ENCODE measurements at regions not wholly inside any gene's neighbourhood (a gene's known extent, or its start where the extent isn't known, plus 50 kb on each side); places are given as distances from the start of the nearest gene placed in this dataset.

GRCh38 chr14:84247693-84248092 lies 1282.3 kb upstream of the FLRT2 start:
- Histone ChIP-seq H3K4me3 (ENCODE audit: low read length) (no peak overlapping the region), H3K9me3 (replicated peaks; ENCODE audit: low read length) (no peaks in the 10 kb centered on the region), H3K4me1 (ENCODE audit: control insufficient read depth, insufficient read depth, low read length) (no peaks in the 10 kb centered on the region), H3K4me2 (ENCODE audit: low read length) (no peak overlapping the region), H3K36me3 (ENCODE audit: insufficient read depth, low read length) (no peaks in the 10 kb centered on the region), H3K9ac (ENCODE audit: low read depth, low read length) (no peak overlapping the region), H3K27me3 (ENCODE audit: control insufficient read depth, insufficient read depth, low read length) (no peaks in the 10 kb centered on the region)

DNA sequence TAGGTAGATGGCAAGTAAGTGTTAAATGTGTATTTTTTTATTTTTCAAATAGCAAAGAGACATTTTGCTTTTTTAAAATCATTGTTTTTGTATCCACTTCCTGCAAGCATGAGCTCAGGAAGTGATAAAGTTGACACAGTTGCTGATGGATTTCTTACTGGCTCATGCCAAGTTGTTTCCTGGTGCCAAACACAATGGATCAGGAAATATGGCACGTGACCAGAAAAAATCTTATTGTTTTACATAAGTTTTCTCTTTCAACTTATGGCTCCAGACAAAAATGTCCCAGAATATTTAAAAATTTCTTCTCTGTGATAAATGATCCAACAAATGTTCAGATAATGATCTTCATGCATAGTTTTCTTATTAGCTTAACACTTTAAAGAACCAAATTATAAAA lies 1279.1 kb upstream of the FLRT2 start:
- no peak overlapping the region for H3K4me2 ChIP-seq (ENCODE audit: low read length)
- no peaks in the 10 kb centered on the region for H3K27me3 ChIP-seq (ENCODE audit: control insufficient read depth, insufficient read depth, low read length)
- no peak overlapping the region for H3K4me3 ChIP-seq (ENCODE audit: low read length)
- H3K9me3 ChIP-seq (replicated peaks; ENCODE audit: low read length), result no peaks in the 10 kb centered on the region
- H3K36me3 ChIP-seq (ENCODE audit: insufficient read depth, low read length), result no peaks in the 10 kb centered on the region
- H3K9ac ChIP-seq (ENCODE audit: low read depth, low read length), result no peak overlapping the region
- no peaks in the 10 kb centered on the region for H3K4me1 ChIP-seq (ENCODE audit: control insufficient read depth, insufficient read depth, low read length)

GRCh38 chr14:84251411-84252115 lies 1278.4 kb upstream of the FLRT2 start:
- H3K4me3 ChIP-seq (ENCODE audit: low read length), result no peak overlapping the region
- H3K9ac ChIP-seq (ENCODE audit: low read depth, low read length), result no peak overlapping the region
- H3K4me1 ChIP-seq (ENCODE audit: control insufficient read depth, insufficient read depth, low read length), result no peaks in the 10 kb centered on the region
- H3K4me2 ChIP-seq (ENCODE audit: low read length), result no peak overlapping the region
- no peaks in the 10 kb centered on the region for H3K27me3 ChIP-seq (ENCODE audit: control insufficient read depth, insufficient read depth, low read length)
- no peaks in the 10 kb centered on the region for H3K36me3 ChIP-seq (ENCODE audit: insufficient read depth, low read length)
- no peaks in the 10 kb centered on the region for H3K9me3 ChIP-seq (replicated peaks; ENCODE audit: low read length)

GRCh38 chr14:84252706-84253105 lies 1277.2 kb upstream of the FLRT2 start:
- no peak overlapping the region for H3K4me2 ChIP-seq (ENCODE audit: low read length)
- no peak overlapping the region for H3K9ac ChIP-seq (ENCODE audit: low read depth, low read length)
- no peaks in the 10 kb centered on the region for H3K4me1 ChIP-seq (ENCODE audit: control insufficient read depth, insufficient read depth, low read length)
- H3K36me3 ChIP-seq (ENCODE audit: insufficient read depth, low read length), result no peaks in the 10 kb centered on the region
- no peaks in the 10 kb centered on the region for H3K27me3 ChIP-seq (ENCODE audit: control insufficient read depth, insufficient read depth, low read length)
- H3K4me3 ChIP-seq (ENCODE audit: low read length), result no peak overlapping the region
- H3K9me3 ChIP-seq (replicated peaks; ENCODE audit: low read length), result no peaks in the 10 kb centered on the region

GRCh38 chr14:84253326-84253725 lies 1276.6 kb upstream of the FLRT2 start:
- Histone ChIP-seq H3K36me3 (ENCODE audit: insufficient read depth, low read length) (no peaks in the 10 kb centered on the region), H3K27me3 (ENCODE audit: control insufficient read depth, insufficient read depth, low read length) (no peaks in the 10 kb centered on the region), H3K9ac (ENCODE audit: low read depth, low read length) (no peak overlapping the region), H3K4me2 (ENCODE audit: low read length) (no peak overlapping the region), H3K4me1 (ENCODE audit: control insufficient read depth, insufficient read depth, low read length) (no peaks in the 10 kb centered on the region), H3K9me3 (replicated peaks; ENCODE audit: low read length) (no peaks in the 10 kb centered on the region), H3K4me3 (ENCODE audit: low read length) (no peak overlapping the region)

DNA sequence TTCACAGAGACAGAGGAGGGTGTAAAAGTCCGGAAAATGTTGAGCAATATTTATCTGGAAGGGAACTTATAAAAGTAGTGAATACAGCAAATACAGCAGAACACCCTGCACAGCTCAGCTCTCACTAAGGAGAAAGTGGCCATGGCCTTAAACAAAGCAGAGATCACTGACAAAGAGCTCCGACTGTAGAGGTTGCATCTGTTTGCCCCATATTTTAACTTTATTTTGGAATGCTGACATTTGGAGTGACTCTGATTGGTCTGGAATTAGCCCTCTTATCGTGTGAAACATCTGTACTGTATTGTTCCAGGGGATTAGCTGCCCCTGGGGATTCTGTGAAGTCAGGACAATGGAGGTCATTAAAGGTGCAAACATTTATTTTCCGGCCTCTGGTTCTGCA lies 1275.7 kb upstream of the FLRT2 start:
- H3K36me3 ChIP-seq (ENCODE audit: insufficient read depth, low read length), result no peaks in the 10 kb centered on the region
- H3K9ac ChIP-seq (ENCODE audit: low read depth, low read length), result no peak overlapping the region
- no peaks in the 10 kb centered on the region for H3K9me3 ChIP-seq (replicated peaks; ENCODE audit: low read length)
- H3K27me3 ChIP-seq (ENCODE audit: control insufficient read depth, insufficient read depth, low read length), result no peaks in the 10 kb centered on the region
- no peaks in the 10 kb centered on the region for H3K4me1 ChIP-seq (ENCODE audit: control insufficient read depth, insufficient read depth, low read length)
- no peak overlapping the region for H3K4me3 ChIP-seq (ENCODE audit: low read length)
- peak overlapping the region; percentile 22 for H3K4me2 ChIP-seq (ENCODE audit: low read length)

DNA sequence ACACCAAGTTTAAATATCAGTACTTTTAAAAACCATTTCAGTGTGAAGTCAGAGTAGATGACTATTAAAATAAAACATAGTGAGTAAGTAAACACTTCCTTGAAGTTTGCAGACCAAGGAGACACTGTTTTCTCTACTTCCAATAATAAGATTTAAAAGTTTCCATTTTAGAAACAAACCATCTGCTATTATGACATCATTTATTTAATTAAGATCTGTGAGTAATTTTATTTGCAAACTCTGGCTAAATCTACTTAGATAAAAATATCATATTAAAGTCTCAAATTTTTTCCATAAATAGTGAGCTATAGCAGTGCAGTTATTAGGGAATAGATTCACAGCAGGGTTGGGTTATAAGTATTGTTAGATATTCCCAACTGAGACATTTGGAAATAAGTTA lies 1267.0 kb upstream of the FLRT2 start:
- Histone ChIP-seq H3K9ac (ENCODE audit: low read depth, low read length) (no peak overlapping the region), H3K36me3 (ENCODE audit: insufficient read depth, low read length) (no peaks in the 10 kb centered on the region), H3K4me3 (ENCODE audit: low read length) (no peak overlapping the region), H3K4me1 (ENCODE audit: control insufficient read depth, insufficient read depth, low read length) (no peaks in the 10 kb centered on the region), H3K4me2 (ENCODE audit: low read length) (no peak overlapping the region), H3K27me3 (ENCODE audit: control insufficient read depth, insufficient read depth, low read length) (no peaks in the 10 kb centered on the region), H3K9me3 (replicated peaks; ENCODE audit: low read length) (no peaks in the 10 kb centered on the region)

- H3K36me3 ChIP-seq (ENCODE audit: insufficient read depth, low read length), result no peaks in the 10 kb centered on the region
- H3K9me3 ChIP-seq (replicated peaks; ENCODE audit: low read length), result no peaks in the 10 kb centered on the region
- H3K4me3 ChIP-seq (ENCODE audit: low read length), result no peak overlapping the region
- no peak overlapping the region for H3K9ac ChIP-seq (ENCODE audit: low read depth, low read length)
- no peak overlapping the region for H3K4me2 ChIP-seq (ENCODE audit: low read length)
- H3K27me3 ChIP-seq (ENCODE audit: control insufficient read depth, insufficient read depth, low read length), result no peaks in the 10 kb centered on the region
- no peaks in the 10 kb centered on the region for H3K4me1 ChIP-seq (ENCODE audit: control insufficient read depth, insufficient read depth, low read length)
Observed at GRCh38 chr14:84272290-84272721, 1257.6 kb upstream of the FLRT2 start.

- Histone ChIP-seq H3K36me3 (ENCODE audit: insufficient read depth, low read length) (no peaks in the 10 kb centered on the region), H3K9me3 (replicated peaks; ENCODE audit: low read length) (no peaks in the 10 kb centered on the region), H3K4me1 (ENCODE audit: control insufficient read depth, insufficient read depth, low read length) (no peaks in the 10 kb centered on the region), H3K4me3 (ENCODE audit: low read length) (no peak overlapping the region), H3K4me2 (ENCODE audit: low read length) (no peak overlapping the region), H3K9ac (ENCODE audit: low read depth, low read length) (no peak overlapping the region), H3K27me3 (ENCODE audit: control insufficient read depth, insufficient read depth, low read length) (no peaks in the 10 kb centered on the region)
Observed at GRCh38 chr14:84273181-84273580, 1256.8 kb upstream of the FLRT2 start.

DNA sequence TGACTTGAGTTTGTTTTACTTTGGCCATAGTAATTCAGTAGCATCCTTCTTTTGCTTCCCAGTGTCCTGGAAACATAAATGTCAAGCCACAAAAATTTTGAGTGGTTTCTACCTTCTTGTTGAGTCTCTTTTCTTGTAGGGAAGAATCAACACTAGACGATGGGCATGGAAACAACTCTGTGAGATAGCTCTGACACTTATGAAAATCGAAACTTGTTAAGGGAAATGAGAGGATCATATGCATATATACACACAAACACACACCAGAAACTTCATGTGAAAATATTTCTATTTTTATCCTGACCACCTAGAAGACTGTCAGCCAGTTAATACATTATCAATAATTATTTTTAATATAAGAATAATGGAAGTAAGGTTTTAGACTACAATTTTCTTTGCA lies 1247.3 kb upstream of the FLRT2 start:
- no peak overlapping the region for H3K4me2 ChIP-seq (ENCODE audit: low read length)
- H3K36me3 ChIP-seq (ENCODE audit: insufficient read depth, low read length), result no peaks in the 10 kb centered on the region
- no peak overlapping the region for H3K4me3 ChIP-seq (ENCODE audit: low read length)
- no peaks in the 10 kb centered on the region for H3K9me3 ChIP-seq (replicated peaks; ENCODE audit: low read length)
- H3K4me1 ChIP-seq (ENCODE audit: control insufficient read depth, insufficient read depth, low read length), result no peaks in the 10 kb centered on the region
- no peak overlapping the region for H3K9ac ChIP-seq (ENCODE audit: low read depth, low read length)
- no peaks in the 10 kb centered on the region for H3K27me3 ChIP-seq (ENCODE audit: control insufficient read depth, insufficient read depth, low read length)

DNA sequence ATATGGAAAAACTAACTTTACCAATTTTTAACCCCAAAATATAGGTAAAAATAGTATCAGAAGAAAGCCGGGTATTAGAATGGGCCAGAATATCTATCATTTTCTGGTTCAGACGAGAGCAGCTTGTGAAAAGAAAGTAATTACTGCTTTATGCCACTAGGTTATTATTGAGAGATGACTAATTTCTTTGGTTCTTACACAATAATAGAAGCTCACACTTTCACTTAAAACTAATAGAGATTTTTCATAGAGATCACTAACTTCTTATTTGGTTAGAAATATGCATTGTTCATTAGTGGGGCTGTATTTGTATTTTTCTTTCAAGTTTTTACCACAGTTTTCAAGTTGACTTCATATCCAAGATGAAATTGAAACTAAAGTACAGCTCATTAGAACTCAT lies 1241.2 kb upstream of the FLRT2 start:
- no peaks in the 10 kb centered on the region for H3K4me1 ChIP-seq (ENCODE audit: control insufficient read depth, insufficient read depth, low read length)
- H3K9ac ChIP-seq (ENCODE audit: low read depth, low read length), result no peak overlapping the region
- no peak overlapping the region for H3K4me3 ChIP-seq (ENCODE audit: low read length)
- no peaks in the 10 kb centered on the region for H3K27me3 ChIP-seq (ENCODE audit: control insufficient read depth, insufficient read depth, low read length)
- H3K36me3 ChIP-seq (ENCODE audit: insufficient read depth, low read length), result no peaks in the 10 kb centered on the region
- no peaks in the 10 kb centered on the region for H3K9me3 ChIP-seq (replicated peaks; ENCODE audit: low read length)
- no peak overlapping the region for H3K4me2 ChIP-seq (ENCODE audit: low read length)

DNA sequence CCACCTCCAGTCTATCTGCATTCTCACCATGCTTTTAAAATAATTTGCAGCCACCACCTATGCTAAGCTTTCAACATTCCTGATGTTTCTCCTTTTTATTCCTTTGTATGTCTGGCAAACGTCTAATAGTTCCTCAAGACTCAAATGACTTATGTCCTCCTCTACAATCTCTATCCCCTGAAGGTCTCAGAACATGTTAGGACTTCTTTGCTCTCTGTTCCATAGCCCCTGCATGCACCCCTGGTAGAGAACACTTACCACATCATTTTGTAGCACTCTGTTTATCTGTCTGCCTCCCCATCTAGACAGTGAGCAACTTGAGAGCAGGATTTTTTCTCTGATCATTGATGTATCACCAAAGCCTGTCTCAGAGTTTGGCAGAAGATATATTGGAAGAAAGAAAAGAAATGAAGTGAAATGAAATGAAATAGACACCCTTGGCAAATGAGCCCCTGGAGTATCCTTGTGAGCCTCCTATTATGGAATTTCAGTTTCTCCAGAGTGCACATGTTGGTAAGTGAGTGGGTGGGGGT lies 1231.2 kb upstream of the FLRT2 start:
- H3K27me3 ChIP-seq (ENCODE audit: control insufficient read depth, insufficient read depth, low read length), result no peaks in the 10 kb centered on the region
- no peak overlapping the region for H3K4me3 ChIP-seq (ENCODE audit: low read length)
- H3K9ac ChIP-seq (ENCODE audit: low read depth, low read length), result no peak overlapping the region
- H3K4me2 ChIP-seq (ENCODE audit: low read length), result no peak overlapping the region
- no peaks in the 10 kb centered on the region for H3K36me3 ChIP-seq (ENCODE audit: insufficient read depth, low read length)
- no peaks in the 10 kb centered on the region for H3K4me1 ChIP-seq (ENCODE audit: control insufficient read depth, insufficient read depth, low read length)
- H3K9me3 ChIP-seq (replicated peaks; ENCODE audit: low read length), result no peaks in the 10 kb centered on the region
